OCI-LY7 (cell line): ENCODE measurements at regions not wholly inside any gene's neighbourhood (a gene's known extent, or its start where the extent isn't known, plus 50 kb on each side); places are given as distances from the start of the nearest gene placed in this dataset.

Source experiments
- CTCF ChIP-seq: fragments of 200-600 bp; sonication (generic); conservative IDR thresholded peaks from 2 replicates; pipeline ENCODE4 v1.5.1; 2014; ENCODE audit warnings: mild to moderate bottlenecking, antibody characterized with exemption, low read length, moderate library complexity, mixed read lengths
- EZH2phosphoT487 ChIP-seq: fragments of 200-600 bp; sonication (generic); IDR thresholded peaks from 2 replicates; pipeline ENCODE4 v1.6.1; 2018; ENCODE audit warnings: low read depth, borderline replicate concordance, mild to moderate bottlenecking, mixed run types, antibody characterized with exemption, low read length, moderate library complexity, mixed read lengths

GRCh38 chr4:148813289-148813688 lies 371.1 kb upstream of the NR3C2 start:
- TF ChIP-seq CTCF = no peak
- no peak for TF ChIP-seq EZH2phosphoT487
